ENCODE measurements at regions not wholly inside any gene's neighbourhood (a gene's known extent, or its start where the extent isn't known, plus 50 kb on each side); places are given as distances from the start of the nearest gene placed in this dataset.

DNA sequence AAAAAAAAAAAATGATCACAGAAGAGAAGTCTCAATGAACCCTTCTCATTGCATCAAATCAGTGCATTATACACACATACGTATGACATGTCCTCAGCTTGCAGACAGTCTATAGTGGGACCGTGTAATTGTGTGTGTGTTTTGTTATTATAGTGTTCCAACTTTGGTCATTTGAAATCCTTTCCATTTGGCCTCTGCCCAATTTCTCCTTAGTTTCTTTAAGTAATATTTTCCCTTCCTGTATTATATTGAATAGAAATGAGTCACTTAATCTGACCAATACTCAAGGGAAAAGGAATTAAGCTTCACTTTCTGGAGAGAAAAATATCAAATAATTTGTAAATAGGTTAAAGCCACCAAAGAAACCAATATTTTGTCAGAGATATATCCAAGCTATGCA is 415.5 kb upstream of the SORCS1 start:
- no peaks in the 10 kb centered on the region for H3K4me1 Mint-ChIP-seq
- no peaks in the 10 kb centered on the region for H3K9me3 Mint-ChIP-seq
- no peak overlapping the region for H3K4me3 Mint-ChIP-seq
- H3K36me3 Mint-ChIP-seq = no peaks in the 10 kb centered on the region
- H3K27me3 Mint-ChIP-seq = no peaks in the 10 kb centered on the region
- no peak overlapping the region for H3K27ac Mint-ChIP-seq

DNA sequence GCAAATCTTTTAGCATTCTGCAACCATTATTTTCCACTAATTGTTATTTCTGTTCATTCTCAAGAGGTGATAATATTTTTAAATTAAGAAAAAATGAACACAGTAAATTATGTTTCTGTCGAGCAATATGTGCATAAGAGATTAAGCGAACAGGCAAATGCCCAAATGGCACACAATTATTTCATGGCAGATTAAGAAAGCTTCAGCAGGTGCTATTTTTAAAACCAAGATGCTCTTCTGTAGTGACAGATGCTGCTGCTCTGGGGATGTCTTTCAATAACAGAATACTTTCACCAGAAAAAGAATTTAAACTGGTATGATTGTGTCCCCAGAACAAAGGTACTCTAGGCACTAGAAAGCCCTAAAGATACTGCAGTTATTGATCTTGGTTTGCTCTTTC is 412.7 kb upstream of the SORCS1 start:
- Mint-ChIP-seq H3K27ac (no peak overlapping the region), H3K27me3 (no peaks in the 10 kb centered on the region), H3K9me3 (no peaks in the 10 kb centered on the region), H3K4me3 (no peak overlapping the region), H3K4me1 (no peaks in the 10 kb centered on the region), H3K36me3 (no peaks in the 10 kb centered on the region)

DNA sequence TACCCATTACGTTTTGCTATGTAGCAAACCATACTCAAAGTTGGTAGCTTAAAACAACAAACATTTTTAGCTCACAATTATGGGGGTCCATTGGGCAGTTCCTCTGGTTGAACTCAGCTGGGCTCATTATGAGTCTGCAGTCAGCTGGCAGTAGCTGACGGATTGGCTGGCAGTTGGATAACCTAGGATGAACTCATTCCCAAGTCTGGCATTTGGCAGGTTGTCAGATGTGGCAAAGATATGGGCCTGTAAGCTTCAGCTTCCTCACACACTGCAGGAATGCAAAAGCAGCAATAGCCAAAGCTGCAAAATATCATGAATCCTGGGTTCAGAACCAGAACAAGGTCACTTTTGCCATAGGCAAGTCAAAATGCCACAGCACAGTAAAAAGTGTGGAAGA is 412.2 kb upstream of the SORCS1 start:
- Mint-ChIP-seq H3K36me3 (no peaks in the 10 kb centered on the region), H3K27me3 (no peaks in the 10 kb centered on the region), H3K4me1 (no peaks in the 10 kb centered on the region), H3K9me3 (no peaks in the 10 kb centered on the region), H3K27ac (no peak overlapping the region), H3K4me3 (no peak overlapping the region)

DNA sequence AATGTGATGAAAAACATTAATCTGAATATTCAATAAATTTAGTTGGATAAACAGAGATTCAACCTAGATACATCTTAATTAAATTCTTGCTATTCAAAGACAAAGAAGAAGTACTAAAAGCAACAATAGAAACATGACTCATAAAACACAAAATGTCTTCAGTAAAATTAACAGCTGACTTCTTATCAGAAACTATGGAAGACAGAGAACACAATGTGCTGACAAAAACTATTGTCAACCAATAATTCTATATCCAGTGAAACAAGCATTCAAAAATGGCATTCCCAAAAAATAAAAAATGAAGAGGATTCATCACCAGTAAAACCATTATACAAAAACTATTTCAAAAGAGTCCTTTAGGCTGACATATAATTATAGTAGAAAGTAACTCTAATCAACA is 400.5 kb upstream of the SORCS1 start:
- H3K9me3 Mint-ChIP-seq = peaks cover 17% of the 10 kb centered on the region
- no peak overlapping the region for H3K27ac Mint-ChIP-seq
- H3K4me1 Mint-ChIP-seq = no peaks in the 10 kb centered on the region
- no peaks in the 10 kb centered on the region for H3K27me3 Mint-ChIP-seq
- H3K4me3 Mint-ChIP-seq = no peak overlapping the region
- H3K36me3 Mint-ChIP-seq = no peaks in the 10 kb centered on the region

DNA sequence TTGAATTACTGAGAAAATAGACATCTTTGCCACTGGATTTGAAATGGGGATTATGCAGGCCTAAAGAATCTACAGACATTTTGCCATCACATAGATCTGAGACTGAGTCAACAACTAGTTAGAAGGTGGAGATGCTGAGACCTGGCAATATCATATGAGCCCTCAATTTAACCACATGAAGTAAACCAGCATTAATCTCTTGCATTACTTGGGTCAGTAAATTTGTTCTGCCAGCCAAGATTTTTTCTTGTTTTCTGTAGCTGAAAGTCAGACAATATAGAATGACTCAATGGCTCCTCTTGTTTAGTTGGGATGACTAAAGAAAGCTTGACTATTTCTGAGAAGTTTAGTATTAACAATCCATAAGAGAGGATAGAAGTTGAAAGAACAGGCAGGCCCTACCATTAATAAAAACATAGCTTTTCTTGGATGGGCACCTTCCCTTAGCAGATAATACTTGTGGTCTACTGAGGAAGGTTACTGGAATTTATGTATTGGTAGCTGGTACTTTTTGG is 396.7 kb upstream of the SORCS1 start:
- Mint-ChIP-seq H3K27ac (no peak overlapping the region), H3K27me3 (no peaks in the 10 kb centered on the region), H3K36me3 (no peaks in the 10 kb centered on the region), H3K4me3 (no peak overlapping the region), H3K9me3 (peaks cover 5% of the 10 kb centered on the region), H3K4me1 (no peaks in the 10 kb centered on the region)

DNA sequence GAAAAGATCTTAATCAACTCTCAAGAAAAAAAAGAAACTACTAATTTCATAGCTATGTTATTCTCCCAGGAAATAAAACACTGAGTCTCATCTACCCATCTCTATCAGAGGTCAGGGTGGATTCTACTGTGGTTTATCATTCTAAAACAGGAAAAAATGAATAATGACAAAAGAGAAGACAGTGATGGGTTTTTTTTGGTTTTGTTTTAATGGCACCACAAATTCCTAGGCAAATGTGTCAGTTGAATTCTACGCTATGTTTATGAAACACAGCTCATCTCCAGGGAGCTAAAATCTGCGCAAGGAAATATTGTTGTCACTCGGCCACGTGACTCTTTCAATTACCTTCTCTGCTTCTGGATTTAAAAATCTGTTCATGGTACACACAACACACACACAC is 393.4 kb upstream of the SORCS1 start:
- Mint-ChIP-seq H3K27me3 (no peaks in the 10 kb centered on the region), H3K4me1 (no peaks in the 10 kb centered on the region), H3K4me3 (no peak overlapping the region), H3K9me3 (no peaks in the 10 kb centered on the region), H3K27ac (no peak overlapping the region), H3K36me3 (no peaks in the 10 kb centered on the region)

DNA sequence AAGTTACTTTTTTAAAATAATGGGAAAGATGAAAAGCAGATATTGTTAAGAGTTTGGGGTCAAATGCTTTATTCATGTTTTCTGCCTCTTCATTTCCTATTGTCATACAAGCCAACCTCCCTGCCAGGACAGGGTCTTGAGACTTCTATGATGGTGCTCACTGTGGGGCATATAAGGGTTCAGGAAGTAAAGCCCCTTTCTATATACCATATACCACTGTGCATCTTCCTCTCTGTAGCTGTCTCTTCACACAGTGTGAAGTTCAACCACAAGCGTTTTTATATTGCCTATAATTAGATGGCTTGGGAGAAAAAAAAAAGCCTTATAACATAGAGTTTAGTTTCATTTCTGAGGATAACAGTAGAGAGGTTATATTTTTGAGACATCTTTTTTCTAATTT is 389.8 kb upstream of the SORCS1 start:
- no peak overlapping the region for H3K27ac Mint-ChIP-seq
- H3K27me3 Mint-ChIP-seq = no peaks in the 10 kb centered on the region
- H3K9me3 Mint-ChIP-seq = no peaks in the 10 kb centered on the region
- H3K4me1 Mint-ChIP-seq = no peaks in the 10 kb centered on the region
- no peaks in the 10 kb centered on the region for H3K36me3 Mint-ChIP-seq
- no peak overlapping the region for H3K4me3 Mint-ChIP-seq

DNA sequence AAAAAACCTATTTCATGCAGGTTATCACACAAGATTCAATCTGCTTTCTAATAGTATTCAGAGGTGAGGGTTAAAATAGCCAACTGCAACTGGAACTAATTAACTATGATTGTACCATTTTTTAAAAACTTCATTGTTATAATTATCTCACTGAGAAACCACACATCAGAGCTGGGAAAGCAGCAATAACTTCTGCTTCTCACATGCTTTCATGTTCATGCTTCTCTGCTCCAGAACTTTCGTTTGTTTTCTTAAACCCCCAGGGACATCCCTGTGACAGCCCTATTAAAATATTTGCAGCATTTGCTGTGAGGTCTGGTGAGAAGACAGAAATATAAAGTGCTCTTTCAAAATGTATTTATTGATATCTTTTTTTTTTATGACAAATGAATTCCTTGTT is 389.0 kb upstream of the SORCS1 start:
- H3K27me3 Mint-ChIP-seq = no peaks in the 10 kb centered on the region
- no peaks in the 10 kb centered on the region for H3K9me3 Mint-ChIP-seq
- H3K27ac Mint-ChIP-seq = no peak overlapping the region
- H3K4me3 Mint-ChIP-seq = no peak overlapping the region
- H3K36me3 Mint-ChIP-seq = no peaks in the 10 kb centered on the region
- no peaks in the 10 kb centered on the region for H3K4me1 Mint-ChIP-seq

DNA sequence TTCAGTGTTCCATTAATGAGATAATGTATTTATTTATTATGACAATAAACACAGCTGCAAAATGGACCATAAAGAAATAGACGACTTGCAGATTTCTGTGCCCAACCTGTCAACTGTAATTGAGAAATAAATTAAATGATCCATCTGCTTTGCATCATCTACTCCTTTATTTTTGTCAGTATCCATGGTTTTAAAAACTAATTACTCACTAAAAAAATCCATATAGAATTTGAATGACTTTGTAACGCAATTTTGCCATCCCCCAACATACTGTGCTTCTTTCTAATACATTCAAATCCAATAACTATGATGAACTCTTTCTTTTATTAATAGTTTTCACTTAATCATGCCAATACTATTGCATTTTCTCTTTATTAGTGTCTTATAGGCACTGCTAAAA is 388.5 kb upstream of the SORCS1 start:
- Mint-ChIP-seq H3K27me3 (no peaks in the 10 kb centered on the region), H3K4me1 (no peaks in the 10 kb centered on the region), H3K27ac (no peak overlapping the region), H3K4me3 (no peak overlapping the region), H3K9me3 (no peaks in the 10 kb centered on the region), H3K36me3 (no peaks in the 10 kb centered on the region)

DNA sequence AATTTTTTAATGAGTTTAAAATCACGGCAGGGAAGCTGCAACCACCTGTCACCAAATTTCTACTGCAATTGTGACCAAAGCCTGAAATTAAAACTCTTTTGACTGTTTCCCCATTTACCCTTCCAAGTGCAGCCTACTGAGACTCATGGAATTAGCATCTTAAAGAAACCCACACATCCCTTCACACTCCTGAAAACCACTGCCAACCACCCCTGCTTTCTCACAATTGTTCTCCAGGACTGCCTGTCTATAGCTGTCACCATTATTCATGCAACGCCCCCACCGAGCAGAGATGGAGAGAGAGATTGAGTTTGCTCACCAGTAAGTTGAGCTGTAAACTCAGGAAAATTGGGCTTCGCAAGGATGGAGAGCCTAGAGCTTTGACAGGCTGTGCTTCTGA is 383.8 kb upstream of the SORCS1 start:
- Mint-ChIP-seq H3K27me3 (no peaks in the 10 kb centered on the region), H3K4me1 (no peaks in the 10 kb centered on the region), H3K9me3 (no peaks in the 10 kb centered on the region), H3K27ac (no peak overlapping the region), H3K4me3 (no peak overlapping the region), H3K36me3 (no peaks in the 10 kb centered on the region)

DNA sequence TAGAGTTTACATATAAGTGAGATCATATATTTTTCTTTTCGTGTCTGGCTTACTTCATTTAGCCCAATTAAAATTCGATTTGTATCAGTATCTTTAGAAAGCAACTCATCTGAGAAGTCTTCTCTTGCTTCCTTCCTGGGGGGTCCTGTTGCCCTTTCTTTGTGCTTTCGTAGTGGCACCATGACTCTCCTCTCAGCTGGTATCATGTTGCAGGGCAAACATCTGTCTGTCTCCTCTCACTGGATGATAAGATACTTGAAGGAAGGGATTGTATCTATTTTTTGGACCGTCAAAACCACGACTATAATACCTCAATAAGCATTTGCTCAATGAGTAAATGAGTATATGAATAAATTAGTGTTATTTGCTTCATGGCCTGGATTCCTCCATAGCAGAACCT is 382.5 kb upstream of the SORCS1 start:
- Mint-ChIP-seq H3K9me3 (no peaks in the 10 kb centered on the region), H3K36me3 (no peaks in the 10 kb centered on the region), H3K27ac (no peak overlapping the region), H3K4me3 (no peak overlapping the region), H3K4me1 (no peaks in the 10 kb centered on the region), H3K27me3 (no peaks in the 10 kb centered on the region)

DNA sequence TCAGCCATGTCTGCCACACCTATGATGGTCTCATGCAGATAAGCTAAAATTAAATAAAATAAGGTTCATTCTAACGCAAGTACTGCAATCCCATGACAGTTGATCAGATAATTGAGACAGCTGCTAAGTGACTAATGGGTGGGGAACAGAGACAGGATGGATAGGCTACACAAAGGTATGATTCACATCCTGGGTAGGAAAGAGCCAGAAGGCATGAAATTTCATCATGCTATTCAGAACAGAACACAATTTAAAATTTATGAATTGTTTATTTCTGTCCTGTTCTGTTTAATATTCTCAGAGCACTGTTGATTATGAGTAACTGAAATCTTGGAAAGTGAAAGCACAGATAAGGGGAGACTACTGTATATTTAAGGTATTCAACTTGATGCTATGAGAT is 381.8 kb upstream of the SORCS1 start:
- H3K36me3 Mint-ChIP-seq = no peaks in the 10 kb centered on the region
- H3K4me3 Mint-ChIP-seq = no peak overlapping the region
- H3K9me3 Mint-ChIP-seq = no peaks in the 10 kb centered on the region
- H3K4me1 Mint-ChIP-seq = no peaks in the 10 kb centered on the region
- H3K27ac Mint-ChIP-seq = no peak overlapping the region
- no peaks in the 10 kb centered on the region for H3K27me3 Mint-ChIP-seq

DNA sequence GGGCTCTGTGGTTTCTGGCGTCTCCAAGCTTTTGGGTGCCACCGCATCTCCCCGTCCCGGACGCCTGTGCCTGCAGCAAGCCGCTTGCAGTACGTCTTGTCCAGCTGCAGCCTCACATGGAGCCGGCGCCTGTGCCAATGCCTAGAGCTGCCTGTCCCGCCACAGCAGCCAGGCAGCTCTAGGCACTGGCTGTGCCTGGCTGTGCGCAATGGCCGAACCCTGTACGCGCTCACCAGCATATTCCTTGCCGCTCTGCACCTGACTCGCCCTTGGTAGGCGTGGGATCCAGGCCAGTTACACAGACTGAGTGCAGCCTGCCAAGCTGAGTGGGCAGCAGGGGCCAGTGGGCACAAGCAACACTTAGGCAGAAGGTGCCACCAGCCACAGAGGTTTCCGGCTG is 381.2 kb upstream of the SORCS1 start:
- no peaks in the 10 kb centered on the region for H3K36me3 Mint-ChIP-seq
- H3K4me1 Mint-ChIP-seq = no peaks in the 10 kb centered on the region
- H3K27me3 Mint-ChIP-seq = no peaks in the 10 kb centered on the region
- no peak overlapping the region for H3K27ac Mint-ChIP-seq
- no peaks in the 10 kb centered on the region for H3K9me3 Mint-ChIP-seq
- H3K4me3 Mint-ChIP-seq = no peak overlapping the region

DNA sequence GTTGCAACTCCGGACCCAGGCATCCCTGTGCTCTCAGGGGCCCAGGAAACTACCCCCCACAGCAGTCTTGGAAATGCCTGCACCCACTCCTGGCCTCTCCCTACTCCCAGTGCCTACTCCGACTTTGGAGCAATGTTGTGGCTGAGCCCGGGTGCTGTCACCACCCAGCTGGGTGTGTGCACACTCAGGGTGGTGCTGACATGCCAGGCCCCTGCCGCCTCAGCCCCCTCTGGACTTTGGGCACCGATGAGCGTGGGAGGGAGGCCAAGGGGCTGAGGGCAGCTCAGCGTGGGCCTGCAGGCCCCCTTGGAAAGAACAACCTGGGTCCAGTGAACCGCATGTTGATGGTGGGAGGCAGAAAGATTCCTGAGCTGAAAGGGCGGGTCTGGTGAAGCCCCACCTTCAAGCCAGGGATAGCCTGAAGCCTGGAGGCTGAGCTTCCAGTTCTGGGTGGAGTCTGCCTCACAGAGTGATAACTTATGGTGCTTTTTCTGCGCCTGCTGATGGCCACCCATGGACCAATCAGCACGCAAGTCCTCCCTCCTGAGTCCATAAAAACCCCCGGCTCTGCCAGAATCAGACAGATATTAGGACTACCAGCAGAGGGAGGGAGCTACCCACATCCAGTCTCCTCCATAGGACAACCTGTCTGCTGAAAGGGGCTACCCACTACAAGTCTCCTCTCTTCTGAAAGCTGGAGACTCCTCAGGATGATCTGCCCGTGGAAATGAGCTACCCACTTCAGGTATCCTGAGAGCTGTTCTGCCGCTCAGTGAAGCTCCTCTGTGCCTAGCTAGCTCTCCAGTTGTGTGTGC is 380.4 kb upstream of the SORCS1 start:
- no peak overlapping the region for H3K27ac Mint-ChIP-seq
- H3K9me3 Mint-ChIP-seq = no peaks in the 10 kb centered on the region
- H3K4me1 Mint-ChIP-seq = no peaks in the 10 kb centered on the region
- H3K36me3 Mint-ChIP-seq = no peaks in the 10 kb centered on the region
- no peaks in the 10 kb centered on the region for H3K27me3 Mint-ChIP-seq
- H3K4me3 Mint-ChIP-seq = no peak overlapping the region

DNA sequence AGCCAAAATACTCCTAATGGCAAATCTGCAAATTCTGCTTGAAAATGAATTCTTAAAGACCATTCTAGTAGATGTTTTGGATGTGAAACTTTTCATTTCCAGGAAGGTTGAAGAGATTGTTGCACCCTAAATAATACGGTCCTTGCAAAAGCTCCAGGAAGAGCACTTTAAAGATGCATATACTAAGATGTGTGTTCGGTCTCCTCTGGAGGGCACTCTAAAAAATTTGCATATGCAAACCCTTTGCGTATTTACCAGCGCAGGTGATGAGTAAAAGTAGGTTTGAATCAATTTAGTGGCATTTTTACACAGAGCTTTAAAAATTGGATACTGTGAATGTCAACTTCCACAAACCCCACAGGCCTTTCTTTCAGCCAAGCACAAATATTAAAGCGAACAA is 378.1 kb upstream of the SORCS1 start:
- H3K4me3 Mint-ChIP-seq = no peak overlapping the region
- peaks cover 2% of the 10 kb centered on the region for H3K9me3 Mint-ChIP-seq
- no peaks in the 10 kb centered on the region for H3K4me1 Mint-ChIP-seq
- H3K36me3 Mint-ChIP-seq = no peaks in the 10 kb centered on the region
- H3K27me3 Mint-ChIP-seq = no peaks in the 10 kb centered on the region
- H3K27ac Mint-ChIP-seq = no peak overlapping the region

DNA sequence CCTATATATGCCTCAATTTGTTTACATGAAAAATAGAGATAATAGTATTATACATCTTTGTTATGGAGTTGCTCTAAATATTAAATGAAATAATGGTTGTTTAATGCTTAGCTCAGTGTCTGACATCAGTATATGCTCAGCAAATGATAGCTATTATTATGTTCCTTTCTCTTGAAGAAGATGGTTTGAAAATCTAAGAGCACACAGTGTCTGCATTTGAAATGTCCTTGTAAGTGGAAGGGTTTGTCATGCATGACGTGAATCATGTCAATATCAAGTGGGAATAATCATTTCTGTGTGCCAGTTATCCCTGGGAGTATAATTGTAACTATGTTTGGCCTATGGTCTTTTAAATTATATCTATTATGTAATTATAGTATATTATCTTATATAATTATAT is 377.5 kb upstream of the SORCS1 start:
- peaks cover 5% of the 10 kb centered on the region for H3K9me3 Mint-ChIP-seq
- H3K4me1 Mint-ChIP-seq = no peaks in the 10 kb centered on the region
- H3K27ac Mint-ChIP-seq = no peak overlapping the region
- H3K36me3 Mint-ChIP-seq = no peaks in the 10 kb centered on the region
- H3K27me3 Mint-ChIP-seq = no peaks in the 10 kb centered on the region
- no peak overlapping the region for H3K4me3 Mint-ChIP-seq

DNA sequence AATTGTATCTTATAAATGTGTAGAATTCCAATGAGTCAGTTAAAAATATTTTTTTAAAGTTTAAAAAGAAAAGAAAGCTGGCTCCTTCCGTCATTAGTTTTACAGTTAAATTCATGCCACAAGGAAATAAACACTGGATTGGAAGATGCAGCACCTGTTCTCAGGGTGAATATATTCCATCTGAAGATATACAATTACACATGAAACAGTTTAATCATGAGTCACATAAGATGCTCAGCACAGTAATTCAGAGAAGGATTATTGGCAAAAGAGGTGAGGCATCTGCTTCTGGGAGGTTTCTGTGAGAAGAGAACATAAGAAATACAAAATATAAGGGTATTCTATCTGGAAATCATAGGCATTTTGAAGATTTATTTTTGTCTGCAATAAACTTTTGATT is 376.5 kb upstream of the SORCS1 start:
- Mint-ChIP-seq H3K4me3 (no peak overlapping the region), H3K36me3 (no peaks in the 10 kb centered on the region), H3K27me3 (no peaks in the 10 kb centered on the region), H3K4me1 (no peaks in the 10 kb centered on the region), H3K9me3 (peaks cover 8% of the 10 kb centered on the region), H3K27ac (no peak overlapping the region)

Data from activated naive CD4-positive, alpha-beta T cell treated with anti-CD3 and anti-CD28 coated beads, Interleukin-2, amount 50 U/mL, for 24 hours (primary cell).